GM12864 (cell line): ENCODE measurements at regions not wholly inside any gene's neighbourhood (a gene's known extent, or its start where the extent isn't known, plus 50 kb on each side); places are given as distances from the start of the nearest gene placed in this dataset.

Experiments used
- DNase-seq: peaks from one replicate; pipeline ENCODE4 v3.0.0-alpha.2; 2011; ENCODE audit warnings: low read depth
- H3K4me3 ChIP-seq: 2 replicates; pipeline ENCODE4 v1.5.1; 2011; ENCODE audit warnings: mild to moderate bottlenecking, low read depth, low read length, control low read depth
- CTCF ChIP-seq: IDR thresholded peaks from 2 replicates; pipeline ENCODE4 v1.5.1; 2011; ENCODE audit warnings: low read depth, mild to moderate bottlenecking, moderate library complexity, low read length, control low read depth, inconsistent platforms; ENCODE audit errors: missing control alignments

GRCh38 chr1:36639461-36639860 is 156.7 kb upstream of the CSF3R start:
- DNase-seq, result no peak
- no peak overlapping the region for H3K4me3 ChIP-seq
- TF ChIP-seq CTCF, result no peak

DNA sequence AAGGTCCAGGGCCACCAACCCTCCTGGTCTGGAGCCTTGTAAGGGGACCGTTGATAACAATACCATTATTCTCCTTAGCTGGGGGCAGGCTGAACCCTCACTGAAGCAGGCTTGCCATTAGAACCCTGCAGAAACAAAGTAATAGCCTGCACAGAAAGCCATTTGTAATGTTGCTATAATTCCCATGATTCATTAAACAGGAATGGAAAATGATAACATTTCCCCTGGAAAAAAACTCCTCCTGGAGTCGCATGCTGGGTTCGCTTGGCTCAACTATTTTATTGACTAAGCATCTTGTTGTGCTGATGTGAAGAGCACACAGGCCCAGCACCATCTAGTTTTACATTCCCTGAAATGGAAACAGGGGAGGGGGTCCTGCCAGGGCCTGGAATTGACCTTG is 155.6 kb upstream of the CSF3R start:
- H3K4me3 ChIP-seq, result no peak overlapping the region
- TF ChIP-seq CTCF, result no peak
- DNase-seq, result no peak

DNA sequence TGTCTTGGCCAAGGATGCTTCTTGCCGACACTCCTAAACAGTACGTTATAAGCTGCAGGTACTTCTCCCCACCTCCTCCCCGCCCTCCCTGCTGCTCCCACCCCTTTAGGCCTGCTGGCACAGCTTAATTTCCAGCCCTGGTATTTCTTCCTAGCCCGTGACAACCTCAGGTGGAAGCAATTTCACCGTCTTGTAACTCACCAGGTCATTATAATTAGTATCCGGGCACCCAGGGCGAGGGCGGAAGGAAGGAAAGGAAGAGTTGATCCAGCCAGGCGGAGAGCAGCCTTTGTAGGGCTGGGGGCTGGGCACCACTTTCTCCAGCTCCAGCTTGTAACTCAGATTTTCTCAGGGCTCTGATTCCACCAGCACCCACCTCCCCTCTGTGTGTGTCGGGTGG is 153.5 kb upstream of the CSF3R start:
- no peak overlapping the region for H3K4me3 ChIP-seq
- no peak for DNase-seq
- TF ChIP-seq CTCF, result no peak

GRCh38 chr1:36635284-36635683 is 152.6 kb upstream of the CSF3R start:
- TF ChIP-seq CTCF, result no peak
- no peak overlapping the region for H3K4me3 ChIP-seq
- no peak for DNase-seq

GRCh38 chr1:36628804-36629203 is 146.1 kb upstream of the CSF3R start:
- H3K4me3 ChIP-seq, result no peak overlapping the region
- DNase-seq, result no peak
- no peak for TF ChIP-seq CTCF

DNA sequence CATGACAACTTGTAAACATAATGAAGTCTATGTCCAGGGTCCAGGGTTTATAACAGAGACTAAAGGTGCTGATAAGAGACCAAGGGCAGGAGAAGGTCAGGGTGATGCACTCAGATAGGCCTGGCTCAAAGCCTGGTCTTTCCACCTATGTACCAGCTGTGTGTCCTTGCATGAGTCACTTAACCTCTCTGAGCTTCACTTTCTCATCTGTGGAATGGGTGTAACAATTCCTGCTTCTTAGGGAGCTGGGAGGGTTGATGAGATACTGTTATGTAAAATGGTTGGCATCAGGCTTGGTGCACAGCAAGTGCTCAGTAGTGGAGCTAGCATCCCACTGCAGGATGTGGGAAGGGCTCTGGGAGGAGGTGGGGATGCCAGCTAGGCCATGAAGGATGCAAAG is 143.7 kb upstream of the CSF3R start:
- DNase-seq, result no peak
- no peak for TF ChIP-seq CTCF
- H3K4me3 ChIP-seq, result no peak overlapping the region

DNA sequence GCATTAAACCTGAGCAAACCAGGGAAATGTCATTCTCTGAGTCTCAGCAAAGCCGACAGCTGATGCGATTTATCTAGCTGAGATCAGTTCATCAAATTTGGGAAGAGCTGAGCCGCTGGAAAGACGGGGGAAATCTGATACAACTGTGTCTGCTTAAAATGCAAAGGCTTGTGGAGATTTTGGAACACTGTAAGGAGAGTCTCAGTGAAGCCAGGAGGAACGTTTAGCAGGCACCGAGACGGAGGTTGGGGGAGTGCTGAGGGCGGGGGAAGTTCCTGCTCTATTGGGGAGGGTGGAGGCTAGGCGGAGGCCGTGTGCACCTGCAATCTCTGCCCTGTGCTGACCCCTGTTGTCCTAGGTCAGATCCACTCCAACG is 143.2 kb upstream of the CSF3R start:
- no peak for TF ChIP-seq CTCF
- no peak for DNase-seq

More for the DNA sequence above, 143.2 kb upstream of the CSF3R start:
- H3K4me3 ChIP-seq, result no peak overlapping the region
